ENCODE measurements at regions not wholly inside any gene's neighbourhood (a gene's known extent, or its start where the extent isn't known, plus 50 kb on each side); places are given as distances from the start of the nearest gene placed in this dataset.

DNA sequence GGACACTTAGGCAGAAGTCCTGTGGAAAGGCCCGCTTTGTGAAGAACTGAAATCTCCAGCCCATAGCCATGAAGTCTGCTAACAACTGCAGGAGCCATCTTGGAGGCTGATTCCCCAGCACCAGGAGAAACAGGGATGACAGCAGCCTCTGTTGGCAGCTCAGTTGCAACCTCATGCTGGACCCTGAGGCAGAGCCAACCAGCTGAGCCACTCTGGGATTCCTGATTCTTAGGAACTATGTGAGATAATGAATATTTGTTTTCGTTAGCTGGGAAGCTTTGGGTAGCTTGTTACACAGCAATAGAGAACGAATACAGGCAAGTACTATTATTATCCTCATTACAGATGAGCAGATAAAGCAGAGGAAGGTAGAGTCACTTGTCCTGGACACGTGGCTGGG is 210.5 kb upstream of the ANKH start:
- no peak for DNase-seq

DNA sequence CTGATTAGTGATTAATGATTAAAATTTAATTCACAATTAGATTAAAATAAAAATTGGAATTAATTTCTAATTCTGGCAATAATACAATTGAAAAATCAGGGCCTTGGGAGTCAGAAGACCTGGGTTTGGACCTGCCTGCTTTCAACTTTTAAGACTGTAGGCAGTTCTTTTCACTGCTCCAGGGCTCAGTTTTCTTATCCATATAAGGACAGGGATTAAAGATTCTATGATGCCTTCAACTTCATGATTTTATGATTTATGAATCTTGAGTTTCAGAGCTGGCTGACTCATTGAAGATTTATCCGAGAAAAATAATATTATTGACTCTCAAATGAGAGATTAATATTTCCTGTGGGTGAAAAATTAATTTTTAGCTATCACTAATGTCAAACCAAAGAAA is 208.6 kb upstream of the ANKH start:
- DNase-seq: no peak

DNA sequence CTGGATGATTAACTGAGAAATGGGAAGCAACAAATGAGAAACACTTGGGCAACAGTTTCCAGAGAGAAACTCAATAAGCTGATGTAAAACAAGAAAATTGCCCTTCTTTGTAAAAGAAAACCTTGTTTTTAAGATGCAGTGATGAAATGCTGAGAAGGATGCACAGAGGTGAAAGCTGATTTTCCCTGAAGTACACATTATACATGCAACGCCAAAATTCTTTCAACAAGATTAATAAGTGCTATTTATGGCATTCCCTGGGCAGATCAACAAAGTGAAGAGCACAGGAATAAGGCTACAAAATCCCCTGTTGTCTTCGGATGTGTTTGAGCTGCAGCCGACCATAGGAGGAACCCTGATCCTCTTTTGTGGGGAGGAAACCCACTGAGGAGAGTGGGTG is 208.0 kb upstream of the ANKH start:
- DNase-seq: no peak

DNA sequence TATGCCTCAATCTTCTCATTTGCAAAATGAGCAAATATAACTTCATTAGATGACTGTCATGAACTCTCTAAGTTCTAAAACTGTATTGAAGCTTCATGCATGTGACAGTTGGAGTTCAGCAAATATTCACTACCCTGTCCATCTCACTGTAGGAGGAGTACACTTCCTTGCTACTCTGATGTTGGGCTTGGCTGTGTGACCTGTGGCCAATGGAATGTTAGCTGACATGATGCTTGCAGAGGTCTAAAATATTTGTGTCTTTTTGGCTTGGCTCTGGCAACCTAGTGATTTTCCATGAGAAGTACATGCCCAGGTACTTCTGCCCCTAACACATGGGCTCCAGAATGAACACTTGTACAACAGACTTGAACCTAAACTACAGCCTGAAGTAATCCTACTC is 203.1 kb upstream of the ANKH start:
- DNase-seq: no peak

DNA sequence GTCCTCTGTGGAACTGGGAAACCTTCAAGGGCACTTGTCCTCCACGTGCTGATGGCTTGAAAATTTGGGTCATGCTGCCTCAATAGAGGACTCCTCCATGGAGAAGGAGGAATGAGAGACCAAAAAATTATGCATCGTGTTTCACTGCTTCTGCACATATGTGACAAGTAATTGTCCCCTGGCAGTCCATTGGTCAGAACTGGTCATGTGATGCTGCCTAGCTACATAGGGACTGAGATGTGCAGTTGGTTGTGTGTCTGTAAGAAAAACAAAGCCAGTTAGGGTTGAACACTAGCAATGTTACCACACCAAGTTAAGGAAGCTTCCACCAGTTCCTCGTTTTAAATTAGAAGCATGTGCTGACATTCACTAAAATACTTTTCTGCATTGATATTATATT is 201.9 kb upstream of the ANKH start:
- DNase-seq: no peak

DNA sequence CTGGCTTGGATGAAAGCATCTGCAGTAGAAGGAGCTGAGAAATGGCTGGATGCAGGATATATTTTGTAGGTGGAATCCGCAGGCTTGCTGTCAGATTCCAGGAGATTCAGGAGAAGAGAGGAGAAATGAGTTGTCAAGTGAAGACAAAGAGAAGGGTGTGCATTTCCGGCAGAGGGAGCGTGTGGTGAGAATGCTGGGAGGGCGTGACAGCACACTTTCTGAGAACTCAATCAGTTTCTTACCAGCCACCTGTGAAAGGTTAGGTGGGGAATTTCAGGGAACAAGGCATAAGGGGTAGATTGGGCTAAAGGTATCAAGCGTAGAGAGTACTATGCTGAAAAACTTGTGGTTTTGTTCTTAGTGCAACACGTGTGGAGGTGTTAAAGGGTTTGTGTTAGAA is 199.3 kb upstream of the ANKH start:
- DNase-seq: no peak

DNA sequence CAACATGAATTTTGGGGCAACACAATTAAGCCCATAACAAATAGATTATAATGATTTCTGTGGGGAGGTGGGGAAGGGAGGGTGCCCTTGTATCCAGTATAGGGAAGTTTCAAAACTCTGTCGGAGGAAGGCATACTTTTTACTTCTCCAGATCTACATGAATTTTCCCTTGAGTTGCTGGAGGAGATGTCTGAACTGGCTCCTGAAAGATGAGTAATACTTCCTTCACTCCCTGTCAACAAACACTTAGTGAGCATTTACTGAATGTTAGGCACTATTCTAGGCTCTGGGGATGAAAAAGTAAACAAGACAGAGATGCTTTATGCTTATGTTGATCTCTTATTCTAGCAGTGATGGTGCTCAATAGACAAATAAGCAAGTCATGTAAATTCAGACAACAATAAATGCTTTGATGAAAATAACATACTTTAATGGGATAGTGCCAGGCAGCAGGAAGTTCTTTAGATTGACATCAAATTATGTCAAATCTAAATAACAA is 197.9 kb upstream of the ANKH start:
- DNase-seq: no peak

DNA sequence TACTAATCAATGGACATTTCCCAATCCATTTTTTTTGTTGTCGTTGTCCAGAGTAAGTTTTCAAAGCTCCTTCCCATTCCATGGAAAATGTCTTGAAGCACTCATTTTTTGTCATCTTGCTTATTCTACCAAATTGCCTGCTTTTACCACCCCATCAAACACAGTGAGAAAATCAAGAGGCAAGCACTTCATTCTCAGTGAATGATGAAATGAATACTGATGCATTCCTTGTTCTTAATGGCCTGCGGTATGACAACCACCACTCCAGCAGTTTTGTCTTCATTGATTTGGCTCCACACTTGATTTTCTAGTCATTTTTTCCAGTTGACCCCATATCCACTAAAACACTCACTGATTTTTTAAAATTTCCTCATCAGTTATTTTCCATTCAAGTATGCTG is 193.5 kb upstream of the ANKH start:
- DNase-seq: no peak

GRCh38 chr5:15064396-15064795 is 192.8 kb upstream of the ANKH start:
- no peak for DNase-seq

DNA sequence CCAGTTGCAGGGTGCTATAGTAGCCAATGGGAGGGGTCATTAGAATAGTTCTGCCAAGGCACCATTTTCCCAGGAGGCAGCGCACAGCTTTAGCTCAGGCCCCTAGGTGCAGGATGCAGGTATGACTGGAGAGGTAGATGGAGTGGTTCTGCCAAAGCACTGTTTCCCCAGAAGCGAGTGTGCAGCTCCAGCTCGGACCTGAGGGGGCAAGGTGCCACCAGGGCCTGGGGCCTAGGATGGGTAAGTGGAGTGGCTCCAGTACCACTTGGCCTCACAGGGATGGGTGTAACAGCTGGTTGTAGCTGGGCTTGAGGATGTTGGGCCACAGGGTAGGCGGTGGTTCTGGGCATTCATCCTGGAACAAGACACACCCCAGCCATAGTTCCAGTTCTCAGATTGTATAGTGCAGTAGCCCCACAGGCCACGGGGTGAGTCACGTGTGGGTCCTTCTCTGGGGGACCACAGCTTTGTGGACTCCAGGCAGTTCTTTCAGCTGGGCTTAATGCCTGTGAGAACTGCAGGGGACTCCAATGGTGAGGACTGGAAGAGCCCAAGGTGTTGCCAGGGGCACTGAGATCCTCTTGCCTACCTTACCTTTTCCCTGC is 185.5 kb upstream of the ANKH start:
- no peak for DNase-seq

GRCh38 chr5:15044521-15044920 is 172.9 kb upstream of the ANKH start:
- no peak for DNase-seq

- DNase-seq: no peak
Observed at GRCh38 chr5:15037247-15037908, 165.8 kb upstream of the ANKH start.

- no peak for DNase-seq
Observed at GRCh38 chr5:15034379-15034778, 162.8 kb upstream of the ANKH start.

DNA sequence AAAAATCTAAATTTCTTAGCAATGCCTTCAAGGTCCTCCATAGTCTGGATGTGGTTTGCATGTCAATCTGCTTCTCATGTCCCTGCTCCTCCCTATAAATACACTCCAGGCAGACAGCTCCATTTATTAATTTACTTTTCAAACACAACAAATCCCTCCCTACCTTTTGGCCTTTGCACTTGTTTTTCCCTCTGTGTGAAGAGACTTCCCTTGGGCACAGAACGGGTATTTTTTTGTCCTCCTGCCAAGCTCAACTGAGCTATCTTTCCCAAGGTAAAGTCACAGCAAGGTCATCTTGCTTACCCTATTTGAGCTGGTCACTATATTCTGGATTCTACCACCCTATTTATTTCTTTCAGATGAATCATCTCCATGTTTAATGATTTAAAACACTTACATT is 159.6 kb upstream of the ANKH start:
- DNase-seq: no peak

DNA sequence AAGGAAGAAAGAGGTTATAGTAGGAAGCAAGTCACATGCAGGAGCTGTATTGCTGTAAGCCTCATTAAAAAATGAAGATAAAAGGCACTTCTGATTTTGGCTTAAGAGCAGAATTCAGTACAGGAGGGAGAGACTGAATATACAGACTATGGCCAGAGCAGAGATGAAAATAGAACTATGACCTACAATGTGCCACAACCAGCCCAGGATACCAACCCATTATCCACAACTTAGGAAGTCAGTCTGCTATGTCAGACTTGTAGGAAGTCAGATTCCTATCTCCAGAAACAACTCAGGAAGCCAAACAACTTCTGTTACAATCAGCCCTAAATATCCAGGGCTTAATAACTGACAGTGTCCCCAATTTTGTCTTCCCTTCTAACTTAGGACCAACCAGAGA is 156.2 kb upstream of the ANKH start:
- no peak for DNase-seq

GRCh38 chr5:15026944-15027343 is 155.4 kb upstream of the ANKH start:
- DNase-seq: no peak

- no peak for DNase-seq
Observed at GRCh38 chr5:15026011-15026893, 154.7 kb upstream of the ANKH start.

DNA sequence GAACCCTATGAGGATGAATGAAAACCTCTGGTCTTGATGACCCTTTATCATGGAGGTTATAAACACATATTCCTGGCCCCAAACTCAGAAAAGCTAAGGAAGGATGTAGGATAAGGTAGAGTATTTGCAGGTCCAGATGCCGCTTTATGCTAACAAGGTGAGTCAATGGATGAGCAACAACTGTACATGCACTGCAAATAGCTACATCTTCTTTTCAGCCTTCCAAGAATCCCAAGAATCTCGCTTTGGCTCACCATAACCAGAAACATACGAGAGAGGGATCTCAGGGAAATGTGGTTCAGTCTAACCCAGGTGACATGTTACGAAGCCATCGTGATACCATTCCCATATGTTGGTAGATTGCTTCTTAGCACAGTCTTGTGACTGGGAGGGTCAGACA is 152.3 kb upstream of the ANKH start:
- no peak for DNase-seq

GRCh38 chr5:15023266-15023665 is 151.7 kb upstream of the ANKH start:
- DNase-seq: no peak

DNA sequence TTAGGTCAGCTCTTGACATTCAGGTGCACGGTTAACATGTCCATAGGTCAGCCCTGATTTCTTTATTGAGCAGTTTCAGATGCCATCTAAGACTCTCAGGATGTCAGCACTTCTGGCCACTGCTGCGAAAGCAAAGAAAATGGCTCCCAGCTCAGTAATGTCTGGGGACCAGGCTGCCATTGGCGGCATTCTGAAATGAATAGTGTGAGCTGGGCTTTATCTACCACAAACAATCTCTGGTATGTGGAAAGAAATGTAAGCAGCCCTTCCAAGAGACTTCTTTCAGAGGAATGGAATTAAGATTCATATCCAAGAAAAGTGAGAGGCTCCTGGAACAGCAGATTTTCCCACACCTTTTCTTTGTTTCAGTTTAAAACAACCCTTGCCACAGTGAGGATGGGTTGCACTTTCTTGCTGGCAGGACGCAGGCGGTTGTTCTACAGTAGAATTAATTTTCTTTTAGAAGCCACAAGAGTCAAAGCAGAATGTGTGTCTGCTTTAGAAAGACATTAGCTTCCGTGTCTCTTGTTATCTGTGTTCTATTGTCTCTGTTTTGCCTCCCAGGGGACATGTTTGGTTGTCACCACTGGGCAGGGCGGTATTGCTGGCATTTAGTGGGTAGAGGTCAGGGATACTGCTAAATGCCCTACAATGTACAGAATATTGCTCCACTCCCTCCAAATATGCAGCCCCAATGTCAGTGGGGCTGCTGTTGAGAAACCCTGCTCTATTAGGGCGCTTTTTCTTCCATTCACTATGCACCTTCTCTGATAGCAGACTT is 149.9 kb upstream of the ANKH start:
- no peak for DNase-seq

GRCh38 chr5:15020736-15021135 is 149.2 kb upstream of the ANKH start:
- no peak for DNase-seq

DNA sequence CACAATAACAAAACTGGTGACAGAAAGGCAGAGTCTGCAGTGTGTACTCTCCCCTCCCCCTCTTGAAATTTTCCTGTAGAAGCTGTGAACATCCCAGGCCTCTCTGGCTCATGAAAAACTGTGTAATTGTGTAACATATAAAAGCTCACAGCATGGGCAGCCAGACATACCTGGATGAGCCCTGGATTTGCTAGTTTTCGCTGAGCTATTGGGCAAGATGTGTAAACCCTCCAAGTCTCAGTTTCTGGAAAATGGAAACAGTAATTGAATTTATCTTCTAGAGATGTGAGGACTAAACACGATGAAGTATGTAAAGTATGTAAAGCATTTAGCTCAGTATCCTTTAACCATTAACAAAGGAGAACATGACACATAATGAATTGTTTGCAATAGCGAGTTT is 143.2 kb upstream of the ANKH start:
- no peak for DNase-seq
